ENCODE measurements at regions not wholly inside any gene's neighbourhood (a gene's known extent, or its start where the extent isn't known, plus 50 kb on each side); places are given as distances from the start of the nearest gene placed in this dataset.

DNA sequence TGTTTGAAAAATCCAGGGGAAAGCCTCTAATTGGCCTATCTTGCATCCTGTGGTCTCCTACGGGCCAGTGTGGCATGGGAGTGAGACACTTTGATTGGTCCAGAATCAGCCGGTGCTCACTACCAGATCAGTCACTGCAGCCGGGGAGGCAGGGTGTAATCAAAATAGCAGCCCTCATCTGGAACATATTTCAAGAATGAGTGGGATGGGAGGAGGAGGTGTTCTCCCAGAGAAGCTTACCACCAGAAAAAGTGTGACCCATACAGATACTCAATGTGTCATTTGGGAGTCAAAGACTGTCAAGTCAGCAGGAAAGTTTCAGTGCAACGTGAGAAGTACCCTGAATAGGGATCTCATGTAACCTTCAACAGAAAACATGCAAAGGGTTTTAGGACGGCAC, 393.9 kb upstream of the SLC14A2 start:
- Histone ChIP-seq H2AFZ (ENCODE audit: insufficient read depth, low read depth, low read length, poor library complexity, severe bottlenecking) (no peak overlapping the region), H3K4me1 (ENCODE audit: control insufficient read depth in 2 of 2, insufficient read depth in 2 of 2, low read length in 2 of 2) (no peaks in the 10 kb centered on the region), H3K27me3 (replicated peaks in 1 of 4; ENCODE audit: control extremely low read depth in 1 of 4, control insufficient read depth in 3 of 4, insufficient read depth in 4 of 4, low read length in 3 of 4) (no peaks in the 10 kb centered on the region), H3K36me3 (replicated peaks in 1 of 2; ENCODE audit: control extremely low read depth in 1 of 2, control insufficient read depth in 1 of 2, extremely low read depth in 1 of 2, insufficient read depth in 2 of 2, low read length in 1 of 2) (no peaks in the 10 kb centered on the region), H3K4me2 (replicated peaks; ENCODE audit: low read depth, low read length, poor library complexity, severe bottlenecking) (no peak overlapping the region), H3K9ac (ENCODE audit: low read length) (no peak overlapping the region), H3K4me3 (ENCODE audit: control extremely low read depth in 1 of 5, extremely low read depth in 1 of 5, insufficient read depth in 1 of 5, low read depth in 2 of 5, low read length in 4 of 5) (no peak overlapping the region), H3K9me3 (ENCODE audit: control extremely low read depth in 1 of 3, control insufficient read depth in 2 of 3, insufficient read depth in 1 of 3, low read length in 2 of 3) (no peaks in the 10 kb centered on the region), H3K27ac (ENCODE audit: low read length in 2 of 2) (no peak overlapping the region), H4K20me1 (ENCODE audit: control insufficient read depth, insufficient read depth, low read length, poor library complexity, severe bottlenecking) (no peaks in the 10 kb centered on the region), H3K79me2 (ENCODE audit: control insufficient read depth, insufficient read depth, low read length) (no peaks in the 10 kb centered on the region)
- POLR2A ChIA-PET, result no interaction called here
- CTCF ChIA-PET, result no interaction called here
- Mint-ChIP-seq H3K9me3 (ENCODE audit: insufficient read depth) (no peaks in the 10 kb centered on the region), H3K4me1 (no peaks in the 10 kb centered on the region), H3K27me3 (peaks cover 3% of the 10 kb centered on the region), H3K4me3 (no peak overlapping the region), H3K27ac (no peak overlapping the region)
- ATAC-seq (ENCODE audit: low read depth), result no peak
- TF ChIP-seq, protein P1, sequence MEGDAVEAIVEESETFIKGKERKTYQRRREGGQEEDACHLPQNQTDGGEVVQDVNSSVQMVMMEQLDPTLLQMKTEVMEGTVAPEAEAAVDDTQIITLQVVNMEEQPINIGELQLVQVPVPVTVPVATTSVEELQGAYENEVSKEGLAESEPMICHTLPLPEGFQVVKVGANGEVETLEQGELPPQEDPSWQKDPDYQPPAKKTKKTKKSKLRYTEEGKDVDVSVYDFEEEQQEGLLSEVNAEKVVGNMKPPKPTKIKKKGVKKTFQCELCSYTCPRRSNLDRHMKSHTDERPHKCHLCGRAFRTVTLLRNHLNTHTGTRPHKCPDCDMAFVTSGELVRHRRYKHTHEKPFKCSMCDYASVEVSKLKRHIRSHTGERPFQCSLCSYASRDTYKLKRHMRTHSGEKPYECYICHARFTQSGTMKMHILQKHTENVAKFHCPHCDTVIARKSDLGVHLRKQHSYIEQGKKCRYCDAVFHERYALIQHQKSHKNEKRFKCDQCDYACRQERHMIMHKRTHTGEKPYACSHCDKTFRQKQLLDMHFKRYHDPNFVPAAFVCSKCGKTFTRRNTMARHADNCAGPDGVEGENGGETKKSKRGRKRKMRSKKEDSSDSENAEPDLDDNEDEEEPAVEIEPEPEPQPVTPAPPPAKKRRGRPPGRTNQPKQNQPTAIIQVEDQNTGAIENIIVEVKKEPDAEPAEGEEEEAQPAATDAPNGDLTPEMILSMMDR (IDR thresholded peaks at IDR 0.05), result no peak
- TF ChIP-seq EZH2 (IDR thresholded peaks at IDR 0.05; ENCODE audit: borderline replicate concordance, insufficient read depth, low read depth, low read length, poor library complexity, severe bottlenecking), result no peak
- WGBS (ENCODE audit: insufficient coverage), result 100% methylated on average over 3 of the region's 5 CpGs
- no peak for DNase-seq
- intact Hi-C loops (cut with micrococcal nuclease), result no loop called here

DNA sequence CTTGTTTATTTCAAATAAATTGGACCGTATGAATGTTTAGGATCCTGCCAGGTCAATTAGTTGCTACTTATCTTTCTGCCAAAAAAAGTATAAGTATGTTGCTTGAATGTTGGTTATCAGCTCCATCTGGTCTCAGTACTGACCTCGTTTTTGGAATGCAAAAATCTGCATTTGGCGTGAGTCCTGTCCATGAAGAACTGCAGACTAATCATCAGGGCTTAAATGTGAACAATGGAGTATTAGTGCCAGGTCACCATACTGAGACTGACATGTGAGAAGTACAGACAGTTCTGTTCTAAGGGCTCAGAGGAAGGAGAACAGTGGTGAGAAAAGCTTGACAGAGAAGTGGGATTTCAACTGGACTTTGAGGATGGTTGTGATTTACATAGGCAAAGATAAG, 393.1 kb upstream of the SLC14A2 start:
- Mint-ChIP-seq H3K27me3 (peaks cover 3% of the 10 kb centered on the region), H3K4me1 (no peaks in the 10 kb centered on the region), H3K4me3 (no peak overlapping the region), H3K27ac (no peak overlapping the region), H3K9me3 (ENCODE audit: insufficient read depth) (no peaks in the 10 kb centered on the region)
- ChIA-PET CTCF (interaction anchor here (2.8 kb wide), 1 partner anchor 9 kb away, joined by 18 read pairs; no protein-coding TSS in a partner anchor), POLR2A (no interaction called here)
- no peak overlapping the region for H2AFZ ChIP-seq (ENCODE audit: insufficient read depth, low read depth, low read length, poor library complexity, severe bottlenecking)
- H3K9ac ChIP-seq (ENCODE audit: low read length), result no peak overlapping the region
- no peaks in the 10 kb centered on the region for H3K9me3 ChIP-seq (ENCODE audit: control extremely low read depth in 1 of 3, control insufficient read depth in 2 of 3, insufficient read depth in 1 of 3, low read length in 2 of 3)
- TF ChIP-seq, protein P1 (IDR thresholded peaks at IDR 0.05), result no peak
- H3K27ac ChIP-seq (ENCODE audit: low read length in 2 of 2), result no peak overlapping the region
- H3K4me2 ChIP-seq (replicated peaks; ENCODE audit: low read depth, low read length, poor library complexity, severe bottlenecking), result no peak overlapping the region
- no peaks in the 10 kb centered on the region for H4K20me1 ChIP-seq (ENCODE audit: control insufficient read depth, insufficient read depth, low read length, poor library complexity, severe bottlenecking)
- 78% methylated on average over 2 of the region's 3 CpGs for WGBS (ENCODE audit: insufficient coverage)
- no peaks in the 10 kb centered on the region for H3K36me3 ChIP-seq (replicated peaks in 1 of 2; ENCODE audit: control extremely low read depth in 1 of 2, control insufficient read depth in 1 of 2, extremely low read depth in 1 of 2, insufficient read depth in 2 of 2, low read length in 1 of 2)
- intact Hi-C loops (cut with micrococcal nuclease), result no loop called here
- H3K79me2 ChIP-seq (ENCODE audit: control insufficient read depth, insufficient read depth, low read length), result no peaks in the 10 kb centered on the region
- H3K4me3 ChIP-seq (ENCODE audit: control extremely low read depth in 1 of 5, extremely low read depth in 1 of 5, insufficient read depth in 1 of 5, low read depth in 2 of 5, low read length in 4 of 5), result no peak overlapping the region
- no peaks in the 10 kb centered on the region for H3K4me1 ChIP-seq (ENCODE audit: control insufficient read depth in 2 of 2, insufficient read depth in 2 of 2, low read length in 2 of 2)
- H3K27me3 ChIP-seq (replicated peaks in 1 of 4; ENCODE audit: control extremely low read depth in 1 of 4, control insufficient read depth in 3 of 4, insufficient read depth in 4 of 4, low read length in 3 of 4), result no peaks in the 10 kb centered on the region
- ATAC-seq (ENCODE audit: low read depth) (no peak), DNase-seq (no peak)
